Neural crest cell (in vitro differentiated cells): ENCODE measurements at regions not wholly inside any gene's neighbourhood (a gene's known extent, or its start where the extent isn't known, plus 50 kb on each side); places are given as distances from the start of the nearest gene placed in this dataset.

Experiments
- DNase-seq: peaks from one replicate; pipeline ENCODE4 v3.0.0; 2021; ENCODE audit warnings: low read depth, mixed read lengths, low spot score
- H3K27ac Mint-ChIP-seq: one replicate; pipeline ENCODE4 v1.8.0; 2021; ENCODE audit warnings: mild to moderate bottlenecking, mixed read lengths; ENCODE audit not compliant: unreplicated experiment
- H3K27me3 Mint-ChIP-seq: 2 replicates; pipeline ENCODE4 v1.8.0; 2021; ENCODE audit warnings: low read depth, mild to moderate bottlenecking, mixed read lengths
- H3K36me3 Mint-ChIP-seq: 2 replicates; pipeline ENCODE4 v1.8.0; 2021; ENCODE audit warnings: low read depth, mild to moderate bottlenecking, mixed read lengths
- H3K4me1 Mint-ChIP-seq: 2 replicates; pipeline ENCODE4 v1.8.0; 2021; ENCODE audit warnings: mixed read lengths
- H3K4me3 Mint-ChIP-seq: one replicate; pipeline ENCODE4 v1.8.0; 2021; ENCODE audit warnings: mild to moderate bottlenecking, mixed read lengths
- H3K9me3 Mint-ChIP-seq: 2 replicates; pipeline ENCODE4 v1.8.0; 2021; ENCODE audit warnings: mixed read lengths
- TF ChIP-seq, protein P1 (sequence below): fragments of 200-600 bp; sonication (generic); conservative IDR thresholded peaks from 2 replicates; pipeline ENCODE4 v1.5.0; 2021; ENCODE audit warnings: antibody characterized with exemption, mild to moderate bottlenecking

GRCh38 chr3:22161315-22161714, 410.3 kb upstream of the ZNF385D start:
- Mint-ChIP-seq H3K9me3 (no peaks in the 10 kb centered on the region), H3K4me3 (no peak overlapping the region), H3K36me3 (no peaks in the 10 kb centered on the region), H3K27ac (no peak overlapping the region), H3K27me3 (no peaks in the 10 kb centered on the region), H3K4me1 (no peaks in the 10 kb centered on the region)
- DNase-seq = no peak
- TF ChIP-seq, protein P1, sequence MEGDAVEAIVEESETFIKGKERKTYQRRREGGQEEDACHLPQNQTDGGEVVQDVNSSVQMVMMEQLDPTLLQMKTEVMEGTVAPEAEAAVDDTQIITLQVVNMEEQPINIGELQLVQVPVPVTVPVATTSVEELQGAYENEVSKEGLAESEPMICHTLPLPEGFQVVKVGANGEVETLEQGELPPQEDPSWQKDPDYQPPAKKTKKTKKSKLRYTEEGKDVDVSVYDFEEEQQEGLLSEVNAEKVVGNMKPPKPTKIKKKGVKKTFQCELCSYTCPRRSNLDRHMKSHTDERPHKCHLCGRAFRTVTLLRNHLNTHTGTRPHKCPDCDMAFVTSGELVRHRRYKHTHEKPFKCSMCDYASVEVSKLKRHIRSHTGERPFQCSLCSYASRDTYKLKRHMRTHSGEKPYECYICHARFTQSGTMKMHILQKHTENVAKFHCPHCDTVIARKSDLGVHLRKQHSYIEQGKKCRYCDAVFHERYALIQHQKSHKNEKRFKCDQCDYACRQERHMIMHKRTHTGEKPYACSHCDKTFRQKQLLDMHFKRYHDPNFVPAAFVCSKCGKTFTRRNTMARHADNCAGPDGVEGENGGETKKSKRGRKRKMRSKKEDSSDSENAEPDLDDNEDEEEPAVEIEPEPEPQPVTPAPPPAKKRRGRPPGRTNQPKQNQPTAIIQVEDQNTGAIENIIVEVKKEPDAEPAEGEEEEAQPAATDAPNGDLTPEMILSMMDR = no peak

- H3K4me1 Mint-ChIP-seq = no peaks in the 10 kb centered on the region
Observed at GRCh38 chr3:22170370-22170769, 419.4 kb upstream of the ZNF385D start.

DNA sequence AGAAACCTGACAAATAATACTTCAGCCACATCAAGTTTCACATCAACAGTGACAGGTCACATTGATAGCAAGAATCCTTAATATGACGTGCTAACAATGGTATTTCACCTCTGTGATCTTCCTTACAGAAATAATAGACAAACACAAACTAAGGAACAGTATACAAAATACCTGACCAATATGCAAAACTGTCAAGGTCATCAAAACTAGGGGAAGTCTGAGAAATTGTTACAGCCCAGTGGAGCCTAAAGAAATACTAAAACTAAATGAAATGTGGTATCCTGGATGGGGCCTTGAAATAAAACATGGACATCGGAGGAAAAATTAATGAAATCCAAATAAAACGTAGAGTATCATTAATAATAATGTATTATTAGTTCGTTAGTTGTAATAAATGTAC, 422.0 kb upstream of the ZNF385D start:
- no peaks in the 10 kb centered on the region for H3K4me1 Mint-ChIP-seq
- no peak overlapping the region for H3K4me3 Mint-ChIP-seq
- no peak for DNase-seq
- no peaks in the 10 kb centered on the region for H3K9me3 Mint-ChIP-seq
- no peaks in the 10 kb centered on the region for H3K36me3 Mint-ChIP-seq
- H3K27ac Mint-ChIP-seq = no peak overlapping the region
- no peaks in the 10 kb centered on the region for H3K27me3 Mint-ChIP-seq
- TF ChIP-seq, protein P1 = no peak

More at GRCh38 chr3:22170370-22170769, 419.4 kb upstream of the ZNF385D start:
- no peaks in the 10 kb centered on the region for H3K36me3 Mint-ChIP-seq
- TF ChIP-seq, protein P1 = no peak
- DNase-seq = no peak
- no peaks in the 10 kb centered on the region for H3K27me3 Mint-ChIP-seq
- no peak overlapping the region for H3K27ac Mint-ChIP-seq
- H3K4me3 Mint-ChIP-seq = no peak overlapping the region
- H3K9me3 Mint-ChIP-seq = no peaks in the 10 kb centered on the region

GRCh38 chr3:22175947-22176346, 424.9 kb upstream of the ZNF385D start:
- Mint-ChIP-seq H3K9me3 (peaks cover 6% of the 10 kb centered on the region), H3K4me3 (no peak overlapping the region), H3K36me3 (no peaks in the 10 kb centered on the region), H3K4me1 (no peaks in the 10 kb centered on the region), H3K27ac (no peak overlapping the region), H3K27me3 (no peaks in the 10 kb centered on the region)
- TF ChIP-seq, protein P1 = peak; percentile 47
- no peak for DNase-seq

DNA sequence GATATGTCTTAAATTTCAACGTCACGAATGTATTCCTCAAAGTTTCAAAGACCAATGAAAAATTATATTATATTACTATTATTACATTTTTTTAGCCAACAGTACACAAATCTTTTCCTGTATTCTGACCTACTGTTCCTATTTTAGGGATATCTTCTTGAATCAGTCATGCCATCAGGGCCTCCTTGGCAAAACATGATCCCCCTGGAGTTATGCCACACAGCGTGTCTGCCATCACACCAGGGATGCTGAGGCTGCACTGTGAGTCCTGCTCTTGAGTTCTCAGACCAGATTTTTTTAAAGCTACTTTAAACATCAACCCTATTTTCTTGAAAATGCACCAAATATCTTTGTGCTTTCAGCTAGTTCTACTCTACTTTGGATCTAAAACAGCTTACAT, 425.9 kb upstream of the ZNF385D start:
- Mint-ChIP-seq H3K36me3 (no peaks in the 10 kb centered on the region), H3K4me1 (no peaks in the 10 kb centered on the region), H3K9me3 (peaks cover 6% of the 10 kb centered on the region), H3K27ac (no peak overlapping the region), H3K27me3 (no peaks in the 10 kb centered on the region), H3K4me3 (no peak overlapping the region)
- no peak for DNase-seq
- TF ChIP-seq, protein P1 = no peak

DNA sequence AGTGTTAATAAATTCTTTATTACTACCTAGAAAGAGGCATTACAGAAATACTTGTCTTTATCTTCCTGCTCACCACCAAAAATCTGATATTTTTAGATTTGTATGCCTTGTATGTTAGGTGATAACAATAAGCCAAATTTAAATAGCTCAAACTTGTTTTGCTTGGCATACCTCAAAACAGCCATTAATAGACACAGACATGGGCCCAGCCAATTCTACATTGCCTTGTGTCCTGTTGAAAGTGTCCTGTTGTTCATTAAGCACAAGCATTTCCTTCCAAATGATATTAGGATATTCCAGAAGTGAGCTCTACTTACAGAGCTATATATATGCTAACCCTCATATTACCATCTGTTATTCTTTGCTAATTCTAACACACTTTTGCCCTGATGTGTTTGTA, 438.6 kb upstream of the ZNF385D start:
- no peaks in the 10 kb centered on the region for H3K36me3 Mint-ChIP-seq
- no peaks in the 10 kb centered on the region for H3K9me3 Mint-ChIP-seq
- H3K27ac Mint-ChIP-seq = no peak overlapping the region
- no peak for DNase-seq
- no peaks in the 10 kb centered on the region for H3K4me1 Mint-ChIP-seq
- TF ChIP-seq, protein P1 = no peak
- no peaks in the 10 kb centered on the region for H3K27me3 Mint-ChIP-seq
- no peak overlapping the region for H3K4me3 Mint-ChIP-seq
